Smooth muscle cell (in vitro differentiated cells): ENCODE measurements at regions not wholly inside any gene's neighbourhood (a gene's known extent, or its start where the extent isn't known, plus 50 kb on each side); places are given as distances from the start of the nearest gene placed in this dataset.

Experiments used
- DNase-seq: peaks from one replicate; lab custom pipeline; 2025; ENCODE audit not compliant: unreplicated experiment; lab: John Stamatoyannopoulos, UW
- H2AFZ ChIP-seq: fragments of 200-600 bp; sonication (generic); 2 replicates; pipeline ENCODE4 v1.6.0; 2016; ENCODE audit warnings: antibody characterized with exemption, low read depth, mild to moderate bottlenecking
- H3F3A ChIP-seq: fragments of 200-600 bp; sonication (generic); 2 replicates; pipeline ENCODE4 v1.6.0; 2017; ENCODE audit warnings: antibody characterized with exemption, low read depth
- H3K27ac ChIP-seq: fragments of 200-600 bp; sonication (generic); 2 replicates; pipeline ENCODE4 v1.5.1; 2016; ENCODE audit warnings: low read depth, mild to moderate bottlenecking
- H3K27me3 ChIP-seq: fragments of 200-600 bp; sonication (generic); 2 replicates; pipeline ENCODE4 v1.6.1; 2016; ENCODE audit warnings: low read depth, mild to moderate bottlenecking
- H3K36me3 ChIP-seq: fragments of 200-600 bp; sonication (generic); 2 replicates; pipeline ENCODE4 v1.5.1; 2016; ENCODE audit warnings: low read depth
- H3K4me1 ChIP-seq: fragments of 200-600 bp; sonication (generic); 2 replicates; pipeline ENCODE4 v1.5.1; 2016; ENCODE audit warnings: low read depth
- H3K4me2 ChIP-seq: fragments of 200-600 bp; sonication (generic); 2 replicates; pipeline ENCODE4 v1.6.0; 2016; ENCODE audit warnings: mild to moderate bottlenecking
- H3K4me3 ChIP-seq: fragments of 200-600 bp; sonication (generic); 2 replicates; pipeline ENCODE4 v1.5.1; 2016; ENCODE audit warnings: mild to moderate bottlenecking
- H3K79me2 ChIP-seq: fragments of 200-600 bp; sonication (generic); 2 replicates; pipeline ENCODE4 v1.6.0; 2016; ENCODE audit warnings: low read depth, mild to moderate bottlenecking
- H3K9ac ChIP-seq: fragments of 200-600 bp; sonication (generic); 2 replicates; pipeline ENCODE4 v1.6.0; 2016; ENCODE audit warnings: low read depth
- H3K9me3 ChIP-seq: fragments of 200-600 bp; sonication (generic); replicated peaks from 2 replicates; pipeline ENCODE4 v1.5.1; 2016; ENCODE audit warnings: low read depth
- H4K20me1 ChIP-seq: fragments of 200-600 bp; sonication (generic); 2 replicates; pipeline ENCODE4 v1.6.0; 2016; ENCODE audit warnings: low read depth
- CTCF ChIP-seq: fragments of 200-600 bp; sonication (generic); IDR thresholded peaks from 2 replicates; pipeline ENCODE4 v1.5.1; 2017; ENCODE audit warnings: borderline replicate concordance, mild to moderate bottlenecking, antibody characterized with exemption; ENCODE audit not compliant: insufficient read depth, poor library complexity, severe bottlenecking
- WGBS: methylation state at CpG from one replicate; pipeline ENCODE4 v1.1.7; 2016; ENCODE audit warnings: low lambda C conversion rate; 5-methylcytosine and 5-hydroxymethylcytosine counted together

DNA sequence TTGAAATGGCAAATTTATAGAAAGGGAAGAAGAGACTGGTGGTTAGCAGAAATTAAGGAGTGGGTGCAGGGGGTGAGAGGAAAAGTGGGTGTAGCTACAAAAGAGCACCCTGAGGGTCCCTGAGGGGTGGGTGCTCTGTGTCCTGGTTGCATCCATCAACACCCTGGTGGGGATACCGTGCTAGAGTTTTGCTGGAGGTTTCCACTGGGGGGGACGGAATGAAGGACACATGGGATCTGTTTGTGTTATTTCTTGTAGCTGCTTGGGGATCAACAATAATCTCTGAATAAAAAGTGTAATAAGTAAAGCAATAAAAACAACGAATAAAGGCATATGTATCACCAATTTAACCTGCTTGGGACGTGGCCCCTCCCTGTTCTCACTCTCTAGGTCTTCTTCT, 175.3 kb downstream of the KIF26A start:
- WGBS = 83% methylated on average over 4 of the region's 4 CpGs
- H3K36me3 ChIP-seq = no peaks in the 10 kb centered on the region
- no peak overlapping the region for H3K4me2 ChIP-seq
- no peaks in the 10 kb centered on the region for H3K4me1 ChIP-seq
- H4K20me1 ChIP-seq = no peaks in the 10 kb centered on the region
- DNase-seq = no peak
- no peak overlapping the region for H3K27ac ChIP-seq
- no peaks in the 10 kb centered on the region for H3F3A ChIP-seq
- no peak for TF ChIP-seq CTCF
- no peak overlapping the region for H3K4me3 ChIP-seq
- no peaks in the 10 kb centered on the region for H3K79me2 ChIP-seq
- no peak overlapping the region for H2AFZ ChIP-seq
- H3K27me3 ChIP-seq = peaks cover 11% of the 10 kb centered on the region
- H3K9me3 ChIP-seq = no peaks in the 10 kb centered on the region
- H3K9ac ChIP-seq = no peak overlapping the region

GRCh38 chr14:104314251-104314941, 176.0 kb downstream of the KIF26A start:
- no peaks in the 10 kb centered on the region for H4K20me1 ChIP-seq
- no peak overlapping the region for H3K9ac ChIP-seq
- no peak overlapping the region for H3K27ac ChIP-seq
- H3K27me3 ChIP-seq = peaks cover 11% of the 10 kb centered on the region
- H3K9me3 ChIP-seq = no peaks in the 10 kb centered on the region
- no peak overlapping the region for H2AFZ ChIP-seq
- WGBS = 89% methylated on average over 17 of the region's 19 CpGs
- no peaks in the 10 kb centered on the region for H3K4me1 ChIP-seq
- H3K4me2 ChIP-seq = no peak overlapping the region
- H3F3A ChIP-seq = no peaks in the 10 kb centered on the region
- no peaks in the 10 kb centered on the region for H3K79me2 ChIP-seq
- TF ChIP-seq CTCF = no peak
- H3K36me3 ChIP-seq = no peaks in the 10 kb centered on the region
- no peak overlapping the region for H3K4me3 ChIP-seq
- no peak for DNase-seq

GRCh38 chr14:104315169-104315568, 176.8 kb downstream of the KIF26A start:
- WGBS = 90% methylated on average over 14 of the region's 14 CpGs
- Histone ChIP-seq H3K4me1 (no peaks in the 10 kb centered on the region), H3K36me3 (no peaks in the 10 kb centered on the region), H3K27ac (no peak overlapping the region), H2AFZ (no peak overlapping the region), H3K79me2 (no peaks in the 10 kb centered on the region), H3K9me3 (no peaks in the 10 kb centered on the region), H3K9ac (no peak overlapping the region), H4K20me1 (no peaks in the 10 kb centered on the region), H3K27me3 (peaks cover 11% of the 10 kb centered on the region), H3K4me3 (no peak overlapping the region), H3K4me2 (no peak overlapping the region), H3F3A (no peaks in the 10 kb centered on the region)
- no peak for TF ChIP-seq CTCF
- no peak for DNase-seq

DNA sequence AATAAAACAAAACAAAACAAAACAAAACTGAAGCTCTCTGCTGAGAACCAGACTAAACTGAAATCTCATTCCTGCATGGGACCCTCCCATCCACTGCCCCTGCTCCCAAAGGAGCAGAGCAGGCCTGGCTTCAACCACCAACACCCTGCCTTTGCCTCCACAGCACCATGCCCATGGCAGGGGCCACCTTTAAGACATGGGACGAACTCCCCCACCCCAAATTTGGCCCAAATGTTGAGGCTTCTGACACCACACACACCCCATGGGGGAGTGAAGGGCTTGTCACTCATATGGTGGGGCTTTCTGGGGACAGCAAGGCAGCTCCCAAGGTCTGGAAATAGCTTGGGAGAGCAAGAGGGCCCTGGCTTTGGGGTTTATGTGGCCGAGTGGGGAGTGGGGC, 177.2 kb downstream of the KIF26A start:
- Histone ChIP-seq H3K36me3 (no peaks in the 10 kb centered on the region), H3K9ac (no peak overlapping the region), H3K4me3 (no peak overlapping the region), H2AFZ (no peak overlapping the region), H3K79me2 (no peaks in the 10 kb centered on the region), H4K20me1 (no peaks in the 10 kb centered on the region), H3K27me3 (peaks cover 11% of the 10 kb centered on the region), H3F3A (no peaks in the 10 kb centered on the region), H3K27ac (no peak overlapping the region), H3K4me2 (no peak overlapping the region), H3K9me3 (no peaks in the 10 kb centered on the region), H3K4me1 (no peaks in the 10 kb centered on the region)
- no peak for TF ChIP-seq CTCF
- WGBS = 90% methylated on average over 2 of the region's 2 CpGs
- DNase-seq = no peak
